ENCODE measurements at regions not wholly inside any gene's neighbourhood (a gene's known extent, or its start where the extent isn't known, plus 50 kb on each side); places are given as distances from the start of the nearest gene placed in this dataset.

DNA sequence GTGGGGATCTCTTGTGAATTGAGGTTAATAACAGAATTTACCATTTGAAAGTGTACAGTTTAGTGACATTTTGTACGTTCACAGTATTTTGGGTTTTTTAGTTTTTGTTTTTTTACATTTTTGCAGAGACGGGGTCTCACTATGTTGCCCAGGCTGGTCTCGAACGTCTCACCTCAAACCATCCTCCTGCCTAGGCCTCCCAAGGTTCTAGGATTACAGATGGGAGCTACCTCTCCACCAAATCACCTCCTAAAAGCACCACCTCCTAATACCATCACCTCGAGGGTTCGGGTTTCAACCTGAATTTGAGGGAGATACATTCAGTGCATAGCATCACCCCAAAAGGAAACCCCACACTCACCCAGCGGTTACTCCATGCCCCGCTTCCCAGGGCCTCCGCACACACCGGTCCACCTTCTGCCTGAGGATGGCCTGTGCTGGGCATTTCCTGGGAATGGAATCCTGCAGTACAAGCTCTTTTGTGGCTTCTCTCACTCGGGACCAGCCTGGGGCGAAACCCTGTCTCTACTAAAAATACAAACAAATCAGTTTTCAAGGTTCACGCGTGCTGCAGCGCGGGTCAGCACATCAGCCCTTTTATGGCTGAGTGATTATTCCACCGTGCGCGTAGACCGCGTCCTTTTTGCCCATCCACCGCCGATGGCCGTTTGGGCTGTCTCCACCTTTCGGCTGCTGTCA, 182.7 kb upstream of the CIBAR2 start:
- ATAC-seq: no peak

DNA sequence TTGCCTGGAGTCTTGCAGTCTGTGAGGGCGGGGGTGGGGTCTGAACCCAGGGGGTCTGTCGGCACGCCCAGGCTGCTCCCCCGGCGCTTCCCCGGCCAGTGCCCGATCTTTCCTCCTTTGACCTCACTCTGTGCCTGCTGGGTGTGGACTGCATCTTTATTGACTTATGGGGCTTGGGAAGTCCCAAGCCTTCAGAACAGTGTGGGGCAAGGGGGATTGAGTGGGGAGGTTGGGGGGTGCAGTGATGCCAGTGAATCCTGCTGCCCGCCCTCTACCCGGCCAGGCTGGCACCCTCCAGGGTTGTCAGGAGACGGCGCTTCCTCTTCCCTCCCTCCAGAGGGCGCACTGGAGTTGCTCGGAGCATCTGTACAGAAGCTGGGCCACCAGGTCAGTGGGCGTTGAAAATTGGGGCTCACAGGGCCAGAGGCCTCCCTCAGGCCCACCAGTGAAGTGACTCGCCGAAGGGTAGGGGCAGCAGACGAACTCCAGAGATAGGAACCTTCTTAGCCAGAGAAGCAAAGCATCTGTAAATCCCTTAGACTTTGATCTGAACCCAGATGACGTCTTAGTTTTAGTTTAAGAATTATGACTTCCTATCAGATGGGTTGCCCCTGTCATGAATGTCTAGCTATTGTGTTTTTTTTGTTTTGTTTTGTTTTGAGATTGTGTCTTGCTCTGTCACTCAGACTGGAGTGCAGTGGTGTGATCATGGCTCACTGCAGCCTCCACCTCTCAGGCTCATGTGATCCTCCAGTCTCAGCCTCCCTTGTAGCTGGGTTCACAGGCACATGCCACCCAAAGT, 184.8 kb upstream of the CIBAR2 start:
- peak; percentile 71 to 73 for ATAC-seq

DNA sequence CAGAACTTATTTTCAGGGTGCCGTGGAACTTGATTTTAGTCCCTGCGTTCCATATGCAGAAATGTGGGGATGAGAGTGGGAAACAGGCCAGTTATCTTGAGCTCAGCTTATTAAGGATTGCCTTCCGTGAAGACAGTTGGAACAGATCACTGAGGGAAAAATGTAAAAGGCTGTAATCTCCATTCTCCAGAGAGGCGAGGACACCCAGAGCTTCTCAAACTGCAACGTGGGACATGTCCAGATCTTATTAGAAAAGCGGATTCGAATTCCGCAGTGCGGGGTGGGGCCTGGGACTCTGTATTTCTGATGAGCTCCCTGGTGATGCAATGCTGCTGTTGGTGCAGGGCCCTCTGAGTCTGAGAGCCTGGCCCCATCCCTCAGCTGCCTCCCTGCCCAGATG, 185.6 kb upstream of the CIBAR2 start:
- no peak for ATAC-seq

DNA sequence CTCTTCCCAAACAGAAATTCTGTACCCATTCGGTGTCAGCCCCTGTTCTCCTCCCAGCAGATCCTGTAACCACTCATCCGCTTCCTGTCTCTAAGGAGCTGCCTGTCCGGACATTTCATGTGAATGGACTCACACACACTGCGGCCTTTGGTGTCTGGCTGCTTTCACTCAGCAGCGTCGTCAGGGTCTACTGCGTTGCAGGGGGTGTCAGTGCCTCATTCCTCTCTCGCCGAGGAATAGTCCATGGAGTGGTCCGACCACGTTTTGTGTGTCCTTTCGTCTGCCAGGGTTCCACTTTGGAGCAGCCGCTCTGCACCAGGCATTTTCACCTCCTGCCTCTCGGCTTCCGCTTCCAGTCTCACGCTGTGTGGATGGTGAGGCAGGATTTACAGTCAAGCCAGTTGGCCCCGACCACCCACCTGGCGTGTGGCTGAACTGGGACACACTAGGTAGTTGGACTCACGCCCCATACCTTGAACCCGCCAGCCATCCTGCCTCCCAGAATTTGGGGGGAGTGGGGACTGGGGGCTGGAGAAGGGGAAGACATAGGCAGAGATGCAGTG, 188.2 kb upstream of the CIBAR2 start:
- ATAC-seq: no peak

DNA sequence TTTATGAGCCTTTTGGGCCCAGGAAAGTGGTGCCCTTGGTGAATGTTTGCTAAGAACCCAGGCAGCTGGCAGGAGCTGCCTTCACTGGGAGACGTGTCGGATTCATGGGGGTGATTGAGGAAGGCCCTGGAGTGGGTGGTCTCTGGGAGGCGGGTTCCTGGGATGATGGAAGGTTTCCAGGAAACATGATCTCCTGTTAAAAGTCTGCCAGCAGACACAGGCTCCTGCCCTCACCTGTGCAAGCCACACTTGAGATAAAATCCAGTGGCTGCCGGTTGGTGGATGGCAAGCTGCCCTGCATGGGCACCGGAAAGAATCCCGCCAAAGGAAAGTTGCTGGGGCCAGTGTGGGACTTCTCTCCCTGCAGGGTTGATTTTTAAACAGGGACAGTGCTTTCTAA, 189.0 kb upstream of the CIBAR2 start:
- no peak for ATAC-seq

DNA sequence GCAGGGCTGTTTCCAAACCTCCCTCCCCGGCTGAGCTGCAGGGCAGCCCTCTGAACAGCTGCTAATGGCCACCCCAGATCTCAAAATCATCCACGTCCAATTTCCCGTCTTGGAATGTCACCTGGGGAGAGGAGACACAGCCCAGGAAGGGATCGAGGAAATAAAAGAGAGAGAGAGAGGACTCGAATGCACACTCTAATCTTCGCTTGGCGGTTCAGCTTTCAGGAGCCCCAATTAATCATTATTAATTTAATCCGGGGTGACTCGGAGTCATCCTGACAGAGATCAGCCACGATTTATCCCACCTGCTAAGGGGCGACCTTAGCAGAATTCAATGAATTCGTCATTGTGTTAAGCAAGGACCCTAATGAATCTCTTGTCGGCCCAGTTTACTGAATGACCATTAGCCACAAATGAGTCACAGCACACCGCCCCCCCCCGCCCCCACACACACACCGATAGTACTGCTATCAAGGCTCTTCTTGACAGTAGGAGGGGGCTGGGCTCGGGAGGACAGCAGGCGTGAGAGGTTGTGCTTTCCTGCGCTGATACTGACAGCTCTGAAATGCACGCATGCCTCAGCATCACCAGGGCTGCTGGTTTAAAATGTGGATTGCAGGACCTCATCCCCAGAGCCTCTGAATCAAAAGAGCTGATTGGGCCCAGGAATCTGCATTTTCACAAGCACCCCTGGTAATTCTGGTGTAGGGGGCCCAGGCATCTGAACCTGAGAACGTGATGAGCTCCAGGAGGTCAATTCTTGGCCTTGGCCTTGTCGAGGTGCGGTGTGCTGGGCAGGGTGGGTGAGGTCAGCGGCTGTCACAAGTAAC, 190.0 kb upstream of the CIBAR2 start:
- ATAC-seq: no peak

DNA sequence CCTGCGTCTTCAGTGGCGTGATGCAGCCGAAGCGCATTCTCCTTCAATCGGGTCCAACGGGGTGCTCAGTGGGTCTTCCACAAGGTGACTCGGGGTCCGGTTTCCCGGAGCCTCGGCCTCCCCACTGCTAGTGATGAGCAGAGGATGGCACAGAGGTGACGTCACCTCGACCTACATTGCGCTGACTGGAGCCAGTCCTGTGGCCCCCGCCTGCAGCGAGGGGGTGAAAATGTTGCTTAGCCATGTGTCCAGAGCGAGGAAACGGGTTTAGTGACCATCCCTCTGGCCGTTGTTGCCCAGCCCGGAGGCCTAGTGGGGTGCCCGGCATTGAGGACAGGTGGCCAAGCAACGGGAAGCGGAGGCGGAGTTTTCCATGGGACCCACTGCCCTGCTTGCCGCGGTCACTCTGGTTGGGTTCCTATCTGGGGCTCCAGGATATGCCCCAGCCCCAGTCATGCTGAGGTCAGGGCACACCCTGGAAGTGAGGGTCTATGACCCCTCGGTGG, 190.6 kb upstream of the CIBAR2 start:
- no peak for ATAC-seq

DNA sequence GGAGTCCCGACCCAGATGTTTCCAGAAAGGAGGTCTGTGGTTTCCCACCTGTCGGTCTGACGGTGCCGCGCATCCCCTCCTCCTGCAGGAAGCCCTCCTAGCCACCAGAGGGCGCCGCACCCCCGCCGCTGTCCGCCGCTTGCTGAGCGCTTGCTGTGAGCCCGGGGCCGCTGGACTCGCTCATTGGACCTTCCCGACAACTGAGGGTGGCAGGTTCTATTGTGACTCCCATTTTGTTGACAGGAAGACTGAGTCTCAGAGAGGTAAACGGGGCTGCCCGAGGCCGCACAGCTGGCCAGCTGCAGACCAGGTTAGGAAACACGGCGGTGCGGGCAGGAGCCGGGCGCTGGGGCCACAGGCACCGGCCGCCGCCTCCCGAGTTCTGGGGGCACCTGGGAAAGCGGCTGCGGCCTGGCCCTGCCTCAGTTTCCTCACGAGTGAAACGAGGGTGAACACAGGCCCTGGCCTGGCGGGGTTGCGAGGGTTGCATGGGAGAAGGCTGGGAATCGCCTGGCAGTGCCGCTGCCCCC, 191.1 kb upstream of the CIBAR2 start:
- peak; percentile 30 to 54 for ATAC-seq

DNA sequence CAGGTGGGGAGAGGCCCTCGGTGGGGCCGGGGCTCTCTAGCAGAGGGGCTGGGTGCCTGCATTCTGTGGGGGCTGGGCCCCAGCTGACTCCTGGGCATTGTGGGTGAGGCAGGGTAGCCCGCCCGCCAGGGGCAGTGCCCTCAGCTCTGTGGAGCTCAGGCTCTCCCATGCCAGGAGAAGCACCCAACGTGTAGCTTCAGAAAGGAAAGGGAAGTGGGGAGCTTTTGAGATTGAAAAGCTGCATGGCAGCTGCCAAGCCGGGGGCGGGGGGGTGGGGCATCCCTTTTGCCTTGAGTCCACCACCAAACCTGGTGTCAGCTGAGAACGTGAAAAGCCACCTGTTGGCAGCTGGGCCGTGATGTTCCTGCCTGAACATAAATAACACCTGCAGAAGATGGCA, 192.1 kb upstream of the CIBAR2 start:
- ATAC-seq: no peak

DNA sequence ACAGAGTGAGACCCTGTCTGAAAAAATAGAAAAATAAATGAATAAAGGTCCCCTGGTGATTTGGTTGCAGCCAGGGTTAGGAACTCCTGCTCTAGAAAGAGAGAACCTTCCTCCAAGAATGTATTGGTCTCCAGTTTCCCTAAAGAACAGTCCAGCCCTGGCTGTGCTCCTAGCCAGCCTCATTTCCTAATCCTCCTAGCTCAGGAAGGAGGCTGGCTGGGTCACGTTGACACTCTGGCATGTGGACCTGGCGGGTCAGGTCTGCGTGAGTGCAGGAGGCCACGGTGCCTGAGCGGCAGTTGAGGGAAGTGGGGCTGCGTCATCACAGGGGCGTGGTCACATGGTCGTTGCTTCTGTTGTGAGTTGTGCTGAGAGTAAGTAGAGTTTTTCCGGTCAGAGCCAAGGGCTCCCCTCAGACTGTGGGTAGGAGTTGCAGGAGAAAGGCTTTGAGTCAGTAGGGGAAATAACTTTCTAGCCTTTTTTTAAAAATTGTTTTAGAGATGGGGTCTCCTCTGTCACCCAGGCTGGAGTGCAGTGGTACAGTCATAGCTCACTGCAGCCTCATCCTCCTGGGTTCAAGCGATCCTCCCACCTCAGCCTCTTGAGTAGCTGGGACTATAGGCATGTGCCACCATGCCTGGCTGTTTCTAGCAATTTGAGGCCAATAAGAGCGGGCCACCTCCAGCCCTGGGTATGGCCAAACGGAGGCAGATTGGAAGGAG, 194.0 kb upstream of the CIBAR2 start:
- peak; percentile 79 to 93 for ATAC-seq

DNA sequence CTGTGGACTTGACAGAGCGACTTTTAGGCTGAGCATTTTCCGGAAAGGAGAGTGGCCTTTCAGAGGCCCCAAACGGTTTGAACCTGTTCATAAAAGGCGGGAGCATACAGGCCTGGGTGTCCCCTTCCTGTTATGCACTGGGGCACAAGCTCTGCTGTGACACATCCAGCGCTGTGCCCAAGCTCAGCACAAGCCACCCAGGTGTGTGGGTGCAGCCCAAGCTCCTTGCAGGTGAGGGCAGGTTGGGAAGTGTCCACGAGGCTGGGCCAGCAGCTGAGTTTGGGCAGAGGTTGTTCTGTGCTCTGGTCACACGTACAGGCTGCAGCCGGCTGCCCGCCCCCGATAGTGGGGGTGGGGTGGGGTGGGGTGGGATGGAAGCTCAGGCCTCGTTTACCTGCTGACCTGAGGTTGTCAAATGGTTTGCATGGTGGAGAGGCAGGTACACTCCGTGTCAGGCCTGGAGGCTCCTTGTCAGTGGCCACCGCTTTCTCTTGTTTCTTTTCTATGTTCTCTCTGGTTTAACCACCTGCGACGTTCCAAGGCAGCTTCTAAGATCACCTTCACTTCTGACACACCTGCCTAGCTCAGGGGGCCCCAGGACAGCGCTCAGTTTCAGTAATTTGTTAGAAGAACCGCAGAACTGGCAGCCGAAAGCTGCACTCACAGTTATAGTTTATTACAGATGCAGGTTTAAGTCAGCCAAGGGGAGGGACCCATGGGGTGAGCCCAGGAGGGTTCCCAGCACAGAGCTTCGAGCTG, 194.7 kb upstream of the CIBAR2 start:
- no peak for ATAC-seq

DNA sequence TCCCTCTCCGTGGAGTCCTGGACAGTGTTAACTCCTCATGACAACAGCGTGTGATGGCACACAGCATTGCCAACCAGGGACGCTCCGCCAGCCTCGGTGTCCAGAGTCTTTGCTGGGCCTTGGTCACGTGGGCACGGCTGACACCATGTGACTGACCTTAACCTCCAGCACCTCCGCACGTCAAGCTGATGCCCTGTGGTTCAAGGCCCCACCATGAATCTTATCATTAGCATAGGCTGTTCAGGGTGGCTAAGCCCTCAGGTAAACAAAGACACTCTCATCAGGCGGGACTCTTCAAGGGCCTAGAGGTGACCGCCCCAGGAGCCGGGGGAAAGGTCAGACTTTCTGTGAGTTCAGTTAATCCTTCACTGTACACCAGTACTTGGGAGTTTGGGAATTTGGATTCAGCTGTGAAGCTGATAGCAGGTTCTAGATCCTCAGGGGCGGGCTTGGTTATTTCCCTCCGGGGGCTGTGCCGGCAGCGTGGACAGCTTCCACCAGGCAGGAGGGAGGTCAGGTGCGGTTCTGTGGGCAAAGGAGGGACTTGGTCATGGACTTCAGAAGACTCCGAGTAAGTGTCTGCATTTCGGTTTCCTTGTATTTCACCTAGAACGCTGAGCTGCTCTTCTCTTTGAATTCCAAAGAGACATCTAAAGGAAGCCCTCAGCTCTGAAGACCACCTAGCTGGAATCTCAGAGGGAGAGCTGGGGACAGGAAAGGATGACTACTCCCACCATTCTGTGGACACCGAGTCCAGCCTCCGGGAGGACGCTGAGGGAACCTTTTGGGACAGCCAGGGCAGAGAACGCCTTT, 195.5 kb upstream of the CIBAR2 start:
- ATAC-seq: no peak

DNA sequence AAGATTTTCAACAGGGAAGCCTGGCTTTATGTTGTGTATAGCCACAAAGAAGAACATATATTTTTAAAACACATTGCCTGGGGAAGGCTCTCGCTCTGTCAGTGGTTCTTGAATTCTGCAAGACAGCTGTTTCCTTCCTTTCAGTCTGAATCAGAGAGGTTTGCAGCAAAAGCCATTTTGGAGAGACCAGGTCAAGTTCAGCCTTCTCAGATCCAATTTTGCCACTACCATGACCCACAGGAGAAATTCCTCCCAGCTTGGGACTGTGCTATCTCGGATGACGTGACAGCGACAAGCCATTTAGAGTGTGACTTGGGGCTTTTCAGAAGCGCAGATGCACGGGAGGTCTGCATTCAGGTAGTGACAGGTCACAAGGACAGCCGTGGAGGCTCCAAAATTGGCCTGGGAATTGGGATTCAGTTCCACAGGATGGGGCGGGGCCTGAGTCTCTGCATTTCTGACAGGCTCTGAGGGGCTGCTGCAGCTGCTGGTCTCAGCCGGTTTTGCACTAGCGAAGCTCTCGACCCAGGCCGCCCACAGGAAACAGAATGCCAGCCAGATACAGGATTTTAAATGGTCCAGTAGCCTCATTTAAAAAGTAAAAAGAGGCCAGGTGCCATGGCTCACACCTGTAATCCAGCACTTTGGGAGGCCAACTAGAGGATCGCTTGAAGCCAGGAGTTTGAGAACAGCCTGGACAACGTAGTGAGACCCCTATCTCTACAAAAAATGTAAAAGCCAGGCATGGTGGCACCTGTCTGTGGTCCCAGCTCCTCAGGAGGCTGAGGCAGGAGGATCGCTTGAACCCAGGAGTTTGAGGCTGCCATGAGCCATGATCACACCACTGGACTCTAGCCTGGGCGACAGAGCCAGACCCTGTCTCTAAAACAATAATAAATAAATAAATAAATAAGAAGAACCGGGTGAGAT, 196.6 kb upstream of the CIBAR2 start:
- no peak for ATAC-seq

DNA sequence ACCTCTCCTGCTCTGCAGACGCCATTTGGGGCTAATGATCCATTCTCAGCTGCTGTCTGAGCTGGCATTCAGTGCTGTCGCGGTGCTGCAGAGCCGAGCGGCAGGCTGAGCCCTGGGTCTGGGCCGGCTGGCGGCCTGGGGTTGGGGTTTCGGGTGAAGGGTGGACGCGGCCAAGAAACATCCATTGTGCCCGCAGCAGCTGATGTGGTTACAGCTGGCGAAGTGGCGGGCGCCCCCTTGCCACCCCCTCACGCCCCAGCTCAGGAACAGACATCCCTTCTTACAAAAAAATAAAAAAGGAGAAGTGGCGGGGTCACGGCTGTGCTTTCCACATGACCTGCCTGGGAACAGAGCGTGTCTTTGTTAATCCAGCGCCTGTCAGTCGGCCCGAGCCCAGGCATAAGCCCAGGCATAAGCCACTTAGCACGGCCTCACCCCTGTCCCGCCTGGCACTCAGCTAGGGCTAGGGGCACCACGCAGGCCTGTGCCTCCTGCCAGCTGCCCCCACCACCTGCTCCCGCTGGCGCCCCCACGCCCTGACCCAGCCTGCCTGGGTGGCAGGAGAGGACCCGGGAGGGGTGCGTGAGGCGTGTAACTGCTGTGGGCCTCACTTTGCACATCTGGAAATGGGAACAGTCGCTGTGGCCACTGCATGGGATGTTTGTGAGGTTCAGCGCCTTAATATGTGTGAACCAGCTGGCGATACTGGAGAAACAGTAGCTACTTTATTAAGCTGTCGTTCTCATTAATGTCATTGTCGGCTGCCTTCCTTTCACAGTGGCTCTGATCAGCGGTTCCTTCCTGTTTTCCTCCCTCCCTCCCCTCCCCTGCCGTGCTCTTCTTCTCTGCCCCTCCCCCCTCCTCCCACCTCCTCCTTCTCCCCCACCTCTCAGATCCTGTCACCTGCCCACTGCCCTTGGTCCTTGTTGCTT, 197.7 kb upstream of the CIBAR2 start:
- no peak for ATAC-seq

DNA sequence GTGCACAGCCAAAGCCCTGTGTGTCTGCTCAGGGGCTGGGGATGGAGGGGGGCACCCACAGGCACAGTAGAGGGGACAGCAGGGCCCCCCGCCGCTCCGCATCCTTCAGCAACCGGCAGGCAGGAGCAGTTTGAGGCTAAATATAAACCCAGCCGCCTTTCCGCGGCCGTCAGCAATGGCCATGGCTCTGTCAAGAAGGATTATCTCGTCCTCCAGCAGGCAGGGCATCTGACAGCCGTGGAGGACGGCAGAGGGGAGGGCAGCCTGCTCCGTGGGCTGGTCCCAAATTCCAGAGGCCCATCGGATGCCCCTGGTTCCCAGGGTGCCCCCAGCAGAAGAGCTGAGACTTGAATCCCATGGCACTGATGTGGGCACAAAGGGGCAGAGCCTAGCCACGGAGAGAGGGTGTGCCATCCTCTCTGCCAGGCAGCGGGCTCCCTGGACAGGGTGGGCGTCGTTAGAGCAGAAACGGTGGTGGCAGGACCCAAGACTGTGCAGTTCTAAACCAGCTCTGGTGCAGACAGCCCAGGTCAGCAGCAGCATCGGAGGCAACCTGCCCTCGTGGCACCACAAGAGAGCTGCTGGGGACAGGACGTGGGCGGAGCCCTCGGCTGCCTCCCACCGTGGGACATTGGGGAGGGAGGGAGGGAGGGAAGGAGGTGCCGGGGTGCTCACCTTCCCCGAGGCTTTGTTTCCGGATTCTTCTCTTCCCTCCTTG, 198.8 kb upstream of the CIBAR2 start:
- ATAC-seq: peak; percentile 18 to 33

DNA sequence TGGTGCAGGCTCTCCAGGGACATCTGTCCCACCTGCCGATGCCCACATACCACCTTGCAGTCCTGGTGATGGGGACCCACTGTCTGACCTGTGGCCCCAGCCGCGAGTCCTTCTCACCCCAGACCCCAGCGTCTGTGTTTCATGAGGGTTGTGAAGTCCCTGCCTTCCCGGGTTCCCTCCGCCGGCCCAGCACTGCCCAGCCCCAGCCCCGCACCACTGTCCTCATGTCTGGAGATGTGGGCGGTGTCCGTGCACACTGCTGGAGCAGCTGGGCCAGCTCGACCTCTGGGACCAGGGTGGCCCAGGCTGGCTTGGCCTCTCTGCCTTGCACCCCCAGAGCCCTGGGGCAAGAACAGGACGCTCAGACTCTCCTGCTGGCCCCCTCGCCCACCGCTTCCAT, 199.5 kb upstream of the CIBAR2 start:
- ATAC-seq: no peak

DNA sequence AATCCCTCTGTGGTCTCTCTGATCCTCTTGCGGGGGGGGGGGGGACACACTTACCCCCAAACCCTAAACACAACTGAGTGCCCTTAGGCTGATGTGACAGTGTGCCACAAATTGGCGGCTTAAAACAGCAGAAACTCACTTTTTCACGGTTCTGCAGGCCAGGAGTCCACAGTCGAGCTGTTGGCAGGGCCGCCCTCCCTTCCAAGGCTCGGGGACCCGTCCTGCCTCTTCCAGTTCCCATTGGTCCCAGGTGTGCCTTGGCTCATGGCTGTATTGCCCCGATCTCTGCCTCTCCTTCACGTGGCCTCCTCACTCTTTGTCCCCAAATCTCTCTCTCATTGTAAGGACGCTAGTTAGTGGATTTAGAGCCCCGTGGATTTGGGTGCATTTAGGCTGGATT, 199.9 kb upstream of the CIBAR2 start:
- ATAC-seq: no peak

Data from activated CD4-positive, CD25-positive, alpha-beta regulatory T cell treated with anti-CD3 and anti-CD28 coated beads, Interleukin-2, amount 50 U/mL, for 24 hours (primary cell).